Esophagus squamous epithelium (tissue), 4 donors: ENCODE measurements at regions not wholly inside any gene's neighbourhood (a gene's known extent, or its start where the extent isn't known, plus 50 kb on each side); places are given as distances from the start of the nearest gene placed in this dataset.

Experiments
- CTCF ChIP-seq, 6 experiments: fragments of 450-650 bp in 4 of 6; fragments of 200-600 bp in 2 of 6; sonication (generic) in 2 of 6; IDR thresholded peaks; one replicate each; pipeline ENCODE4 v1.5.1; 2016 to 2019; ENCODE audit warnings: antibody characterized with exemption in 6 of 6, mild to moderate bottlenecking in 4 of 6, moderate library complexity in 4 of 6
- POLR2A ChIP-seq, 4 donors: fragments of 450-650 bp; IDR thresholded peaks; one replicate each; pipeline ENCODE4 v1.6.1; 2017; ENCODE audit warnings: antibody characterized with exemption in 4 of 4, mild to moderate bottlenecking in 4 of 4, moderate library complexity in 3 of 4

- TF ChIP-seq CTCF (IDR thresholded peaks at IDR 0.05), result no peak
- TF ChIP-seq POLR2A (IDR thresholded peaks at IDR 0.05), result no peak
Observed at GRCh38 chr10:117476281-117476680, 66.3 kb upstream of the EMX2 start.
